Uterus (tissue), 2 donors: ENCODE measurements at regions not wholly inside any gene's neighbourhood (a gene's known extent, or its start where the extent isn't known, plus 50 kb on each side); places are given as distances from the start of the nearest gene placed in this dataset.

Source experiments
- POLR2A ChIP-seq, 2 donors: fragments of 450-650 bp; IDR thresholded peaks; one replicate each; pipeline ENCODE4 v1.6.1; 2016; ENCODE audit warnings: antibody characterized with exemption in 2 of 2, mild to moderate bottlenecking in 1 of 2, moderate library complexity in 1 of 2
- TF ChIP-seq, protein P1 (sequence below), 4 experiments: fragments of 200-600 bp in 2 of 4; fragments of 450-650 bp in 2 of 4; sonication (generic) in 2 of 4; IDR thresholded peaks; one replicate each; pipeline ENCODE4 v1.5.1; 2016 to 2019; ENCODE audit warnings: antibody characterized with exemption in 4 of 4, mild to moderate bottlenecking in 2 of 4, moderate library complexity in 1 of 4

DNA sequence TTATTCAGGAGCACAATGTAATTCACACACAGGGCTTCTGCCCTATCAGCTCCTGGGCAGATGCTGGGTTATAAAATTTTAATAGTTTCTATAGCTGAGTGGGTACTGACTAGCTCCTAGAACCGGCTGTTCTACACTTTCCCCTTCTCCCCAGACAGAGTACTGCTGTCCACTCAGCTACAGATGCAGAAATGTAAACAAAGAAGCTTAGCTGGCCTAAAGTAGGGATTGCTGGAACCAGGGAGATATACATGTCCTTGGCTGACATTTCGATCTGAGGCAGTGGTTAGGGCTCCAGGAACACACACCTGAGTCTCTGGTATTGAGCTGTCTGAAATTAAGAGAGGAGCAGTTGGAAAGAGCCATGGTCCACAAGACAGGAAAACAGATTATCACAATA, 211.5 kb upstream of the USP24 start:
- TF ChIP-seq, protein P1, sequence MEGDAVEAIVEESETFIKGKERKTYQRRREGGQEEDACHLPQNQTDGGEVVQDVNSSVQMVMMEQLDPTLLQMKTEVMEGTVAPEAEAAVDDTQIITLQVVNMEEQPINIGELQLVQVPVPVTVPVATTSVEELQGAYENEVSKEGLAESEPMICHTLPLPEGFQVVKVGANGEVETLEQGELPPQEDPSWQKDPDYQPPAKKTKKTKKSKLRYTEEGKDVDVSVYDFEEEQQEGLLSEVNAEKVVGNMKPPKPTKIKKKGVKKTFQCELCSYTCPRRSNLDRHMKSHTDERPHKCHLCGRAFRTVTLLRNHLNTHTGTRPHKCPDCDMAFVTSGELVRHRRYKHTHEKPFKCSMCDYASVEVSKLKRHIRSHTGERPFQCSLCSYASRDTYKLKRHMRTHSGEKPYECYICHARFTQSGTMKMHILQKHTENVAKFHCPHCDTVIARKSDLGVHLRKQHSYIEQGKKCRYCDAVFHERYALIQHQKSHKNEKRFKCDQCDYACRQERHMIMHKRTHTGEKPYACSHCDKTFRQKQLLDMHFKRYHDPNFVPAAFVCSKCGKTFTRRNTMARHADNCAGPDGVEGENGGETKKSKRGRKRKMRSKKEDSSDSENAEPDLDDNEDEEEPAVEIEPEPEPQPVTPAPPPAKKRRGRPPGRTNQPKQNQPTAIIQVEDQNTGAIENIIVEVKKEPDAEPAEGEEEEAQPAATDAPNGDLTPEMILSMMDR (IDR thresholded peaks at IDR 0.05): no peak
- TF ChIP-seq POLR2A (IDR thresholded peaks at IDR 0.05): no peak
